Panc1 (cell line): ENCODE measurements at regions not wholly inside any gene's neighbourhood (a gene's known extent, or its start where the extent isn't known, plus 50 kb on each side); places are given as distances from the start of the nearest gene placed in this dataset.

Experiments
- ATAC-seq: fragments of 200-7000 bp; cut with Tn5 transposase; 2 replicates; pipeline ENCODE4 v1.9.1; 2020; ENCODE audit warnings: mild to moderate bottlenecking, moderate library complexity
- BruUV-seq: library from RNA; stranded (reverse); fragments of 400-500 nt; replicated peaks from 2 replicates; lab custom pipeline; 2021; lab: Mats Ljungman, UMichigan
- CTCF ChIA-PET: fragments of 300-600 bp; sonication (Branson Sonifier 250); formaldehyde crosslinking; loops from one replicate; lab custom pipeline; 2022; ENCODE audit warnings: antibody characterized with exemption; lab: Charles Lee
- POLR2A ChIA-PET: fragments of 300-600 bp; sonication (Branson Sonifier 250); formaldehyde crosslinking; loops from one replicate; lab custom pipeline; 2022; ENCODE audit warnings: antibody characterized with exemption; lab: Charles Lee
- DNase-seq: peaks from one replicate; pipeline ENCODE4 v3.0.0-alpha.2; 2010; ENCODE audit warnings: low read depth, low spot score
- H3K27ac ChIP-seq: 2 replicates; pipeline ENCODE4 v1.5.1; 2011; ENCODE audit warnings: mild to moderate bottlenecking, low read length, inconsistent platforms
- H3K27me3 ChIP-seq: fragments of 200-500 bp; sonication (Bioruptor generic); 2 replicates; pipeline ENCODE4 v1.6.0; 2014; ENCODE audit warnings: low read length, inconsistent platforms; ENCODE audit not compliant: control insufficient read depth, insufficient read depth
- H3K36me3 ChIP-seq: fragments of 200-500 bp; sonication (Bioruptor generic); 2 replicates; pipeline ENCODE4 v1.5.1; 2014; ENCODE audit warnings: inconsistent platforms, mild to moderate bottlenecking, low read length, moderate library complexity; ENCODE audit not compliant: control insufficient read depth, insufficient read depth
- H3K4me1 ChIP-seq: 2 replicates; pipeline ENCODE4 v1.5.1; 2011; ENCODE audit warnings: inconsistent platforms, mild to moderate bottlenecking, low read length, moderate library complexity; ENCODE audit not compliant: control insufficient read depth, insufficient read depth
- H3K4me3 ChIP-seq, 2 experiments: 2 replicates each; pipeline ENCODE4 v1.5.1; 2011 to 2012; ENCODE audit warnings: low read depth in 2 of 2, low read length in 2 of 2, mild to moderate bottlenecking in 2 of 2, inconsistent platforms in 1 of 2, moderate library complexity in 1 of 2
- H3K9me3 ChIP-seq: fragments of 200-500 bp; sonication (Bioruptor generic); 2 replicates; pipeline ENCODE4 v1.5.1; 2014; ENCODE audit warnings: low read depth, mild to moderate bottlenecking, inconsistent platforms, low read length, moderate library complexity; ENCODE audit not compliant: control insufficient read depth, insufficient read depth
- POLR2AphosphoS5 ChIP-seq: IDR thresholded peaks from 2 replicates; pipeline ENCODE4 v1.6.1; 2012; ENCODE audit warnings: mild to moderate bottlenecking, low read depth, low read length, moderate library complexity
- SIN3A ChIP-seq: IDR thresholded peaks from 2 replicates; pipeline ENCODE4 v1.6.1; 2012; ENCODE audit warnings: low read depth, mild to moderate bottlenecking, low read length, moderate library complexity, borderline replicate concordance; ENCODE audit not compliant: insufficient read depth
- TCF7L2 ChIP-seq: IDR thresholded peaks from 2 replicates; pipeline ENCODE4 v1.6.1; 2011; ENCODE audit warnings: mild to moderate bottlenecking, low read depth, low read length, inconsistent platforms
- in situ Hi-C: cut with HindIII; loops from 2 replicates; pipeline ENCODE4 v1.10.0; 2016; ENCODE audit warnings: low sequenced_read_pairs, low pct_unique_long_range_greater_than_20kb
- intact Hi-C: fragments of 100-400 bp; cut with micrococcal nuclease; formaldehyde crosslinking; loops from one replicate; pipeline ENCODE4 v1.10.0; 2022; ENCODE audit not compliant: unreplicated experiment
- TF ChIP-seq, protein P1 (sequence below): fragments of 450-650 bp; IDR thresholded peaks from 2 replicates; pipeline ENCODE4 v1.5.1; 2017; ENCODE audit warnings: mild to moderate bottlenecking
- TF ChIP-seq, protein P2 (sequence below), 2 experiments: IDR thresholded peaks; 2 replicates each; pipeline ENCODE4 v1.6.1; 2011 to 2012; ENCODE audit warnings: low read depth in 2 of 2, control low read depth in 1 of 2, low read length in 1 of 2, mild to moderate bottlenecking in 1 of 2, moderate library complexity in 1 of 2; ENCODE audit not compliant: insufficient read depth in 1 of 2

DNA sequence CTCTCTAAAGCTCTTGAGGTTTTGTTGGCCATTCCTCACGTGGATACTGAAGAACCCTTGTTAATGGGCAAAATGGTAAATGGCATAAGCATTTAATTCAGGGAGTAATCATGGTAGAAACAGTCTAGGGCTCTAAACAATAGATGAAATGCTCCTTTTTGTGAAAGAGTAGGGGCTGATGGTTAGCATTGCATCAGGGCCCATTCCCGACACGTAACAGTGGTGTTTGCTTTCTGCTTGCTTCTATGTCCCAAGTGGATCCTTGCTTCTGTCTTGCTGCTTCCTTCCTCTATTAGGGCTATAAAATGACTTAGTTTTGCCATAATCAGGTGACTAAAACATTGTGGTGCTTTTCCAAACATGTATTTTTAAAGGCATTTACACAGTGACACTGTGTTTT lies 230.9 kb upstream of the AFF2 start:
- ATAC-seq (no peak), DNase-seq (no peak)
- no TSS peak for BruUV-seq
- TF ChIP-seq POLR2AphosphoS5, result no peak
- TF ChIP-seq, protein P1, sequence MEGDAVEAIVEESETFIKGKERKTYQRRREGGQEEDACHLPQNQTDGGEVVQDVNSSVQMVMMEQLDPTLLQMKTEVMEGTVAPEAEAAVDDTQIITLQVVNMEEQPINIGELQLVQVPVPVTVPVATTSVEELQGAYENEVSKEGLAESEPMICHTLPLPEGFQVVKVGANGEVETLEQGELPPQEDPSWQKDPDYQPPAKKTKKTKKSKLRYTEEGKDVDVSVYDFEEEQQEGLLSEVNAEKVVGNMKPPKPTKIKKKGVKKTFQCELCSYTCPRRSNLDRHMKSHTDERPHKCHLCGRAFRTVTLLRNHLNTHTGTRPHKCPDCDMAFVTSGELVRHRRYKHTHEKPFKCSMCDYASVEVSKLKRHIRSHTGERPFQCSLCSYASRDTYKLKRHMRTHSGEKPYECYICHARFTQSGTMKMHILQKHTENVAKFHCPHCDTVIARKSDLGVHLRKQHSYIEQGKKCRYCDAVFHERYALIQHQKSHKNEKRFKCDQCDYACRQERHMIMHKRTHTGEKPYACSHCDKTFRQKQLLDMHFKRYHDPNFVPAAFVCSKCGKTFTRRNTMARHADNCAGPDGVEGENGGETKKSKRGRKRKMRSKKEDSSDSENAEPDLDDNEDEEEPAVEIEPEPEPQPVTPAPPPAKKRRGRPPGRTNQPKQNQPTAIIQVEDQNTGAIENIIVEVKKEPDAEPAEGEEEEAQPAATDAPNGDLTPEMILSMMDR, result no peak
- H3K4me1 ChIP-seq, result no peaks in the 10 kb centered on the region
- POLR2A ChIA-PET, result no interaction called here
- CTCF ChIA-PET, result no interaction called here
- no peaks in the 10 kb centered on the region for H3K9me3 ChIP-seq
- no peak overlapping the region for H3K4me3 ChIP-seq
- no peaks in the 10 kb centered on the region for H3K27me3 ChIP-seq
- in situ Hi-C loops (no loop called here), intact Hi-C loops (no loop called here)
- H3K27ac ChIP-seq, result no peak overlapping the region
- no peaks in the 10 kb centered on the region for H3K36me3 ChIP-seq

DNA sequence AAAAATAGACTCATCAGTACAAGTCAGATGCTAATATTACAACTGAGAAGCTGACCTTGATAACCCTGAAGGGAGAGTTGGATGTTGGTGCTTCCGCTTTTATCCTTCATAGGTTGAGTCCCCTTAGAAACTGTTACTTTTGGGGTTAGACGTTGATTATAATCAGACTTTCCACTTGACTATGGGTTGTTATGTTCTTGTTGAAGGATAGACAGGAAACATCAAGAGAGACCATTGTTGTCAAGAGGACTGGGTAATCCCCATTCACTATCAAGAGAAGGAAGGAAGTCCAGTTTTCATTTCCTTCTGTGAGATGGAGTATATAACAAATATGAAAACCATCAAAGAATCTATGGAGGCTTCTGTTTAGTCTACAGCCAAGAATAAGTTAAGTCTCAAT lies 229.9 kb upstream of the AFF2 start:
- H3K27ac ChIP-seq, result no peak overlapping the region
- H3K27me3 ChIP-seq, result no peaks in the 10 kb centered on the region
- ATAC-seq (no peak), DNase-seq (no peak)
- in situ Hi-C loops (no loop called here), intact Hi-C loops (no loop called here)
- ChIA-PET CTCF (no interaction called here), POLR2A (no interaction called here)
- no peak for TF ChIP-seq TCF7L2
- no peak for TF ChIP-seq POLR2AphosphoS5
- no peaks in the 10 kb centered on the region for H3K9me3 ChIP-seq
- H3K36me3 ChIP-seq, result no peaks in the 10 kb centered on the region
- no peaks in the 10 kb centered on the region for H3K4me1 ChIP-seq
- no peak overlapping the region for H3K4me3 ChIP-seq
- no TSS peak for BruUV-seq

DNA sequence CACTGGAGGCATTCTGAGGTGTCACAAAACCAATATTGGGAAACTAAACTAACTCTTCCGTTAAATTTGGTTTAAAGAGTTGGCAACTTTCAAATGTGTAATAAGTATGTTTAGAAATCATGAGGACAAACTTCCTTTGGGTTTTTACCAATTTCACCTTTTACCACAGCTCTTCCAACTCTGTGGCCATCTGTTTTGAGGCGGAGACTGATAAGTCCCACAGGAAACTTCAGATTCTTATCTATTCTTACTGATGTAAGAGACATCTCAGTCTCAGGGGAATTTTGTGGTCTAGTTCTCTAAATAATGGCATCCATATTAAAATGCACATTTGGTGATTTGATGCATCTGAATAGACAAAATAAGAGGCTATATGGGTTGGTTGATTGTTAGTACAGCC lies 229.2 kb upstream of the AFF2 start:
- TF ChIP-seq TCF7L2 (no peak), SIN3A (no peak), POLR2AphosphoS5 (no peak)
- TF ChIP-seq, protein P2, sequence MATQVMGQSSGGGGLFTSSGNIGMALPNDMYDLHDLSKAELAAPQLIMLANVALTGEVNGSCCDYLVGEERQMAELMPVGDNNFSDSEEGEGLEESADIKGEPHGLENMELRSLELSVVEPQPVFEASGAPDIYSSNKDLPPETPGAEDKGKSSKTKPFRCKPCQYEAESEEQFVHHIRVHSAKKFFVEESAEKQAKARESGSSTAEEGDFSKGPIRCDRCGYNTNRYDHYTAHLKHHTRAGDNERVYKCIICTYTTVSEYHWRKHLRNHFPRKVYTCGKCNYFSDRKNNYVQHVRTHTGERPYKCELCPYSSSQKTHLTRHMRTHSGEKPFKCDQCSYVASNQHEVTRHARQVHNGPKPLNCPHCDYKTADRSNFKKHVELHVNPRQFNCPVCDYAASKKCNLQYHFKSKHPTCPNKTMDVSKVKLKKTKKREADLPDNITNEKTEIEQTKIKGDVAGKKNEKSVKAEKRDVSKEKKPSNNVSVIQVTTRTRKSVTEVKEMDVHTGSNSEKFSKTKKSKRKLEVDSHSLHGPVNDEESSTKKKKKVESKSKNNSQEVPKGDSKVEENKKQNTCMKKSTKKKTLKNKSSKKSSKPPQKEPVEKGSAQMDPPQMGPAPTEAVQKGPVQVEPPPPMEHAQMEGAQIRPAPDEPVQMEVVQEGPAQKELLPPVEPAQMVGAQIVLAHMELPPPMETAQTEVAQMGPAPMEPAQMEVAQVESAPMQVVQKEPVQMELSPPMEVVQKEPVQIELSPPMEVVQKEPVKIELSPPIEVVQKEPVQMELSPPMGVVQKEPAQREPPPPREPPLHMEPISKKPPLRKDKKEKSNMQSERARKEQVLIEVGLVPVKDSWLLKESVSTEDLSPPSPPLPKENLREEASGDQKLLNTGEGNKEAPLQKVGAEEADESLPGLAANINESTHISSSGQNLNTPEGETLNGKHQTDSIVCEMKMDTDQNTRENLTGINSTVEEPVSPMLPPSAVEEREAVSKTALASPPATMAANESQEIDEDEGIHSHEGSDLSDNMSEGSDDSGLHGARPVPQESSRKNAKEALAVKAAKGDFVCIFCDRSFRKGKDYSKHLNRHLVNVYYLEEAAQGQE (IDR thresholded peaks at IDR 0.05; ENCODE audit: insufficient read depth in 1 of 2, low read depth in 2 of 2, low read length in 1 of 2), result no peak
- TF ChIP-seq, protein P1, result no peak
- BruUV-seq, result no TSS peak
- H3K4me1 ChIP-seq, result no peaks in the 10 kb centered on the region
- POLR2A ChIA-PET, result no interaction called here
- H3K27me3 ChIP-seq, result no peaks in the 10 kb centered on the region
- H3K4me3 ChIP-seq, result no peak overlapping the region
- H3K27ac ChIP-seq, result no peak overlapping the region
- intact Hi-C loops, result no loop called here
- H3K9me3 ChIP-seq, result no peaks in the 10 kb centered on the region
- ATAC-seq, result no peak
- in situ Hi-C loops, result no loop called here
- H3K36me3 ChIP-seq, result no peaks in the 10 kb centered on the region
- DNase-seq, result no peak
- CTCF ChIA-PET, result no interaction called here
